ENCODE measurements at regions not wholly inside any gene's neighbourhood (a gene's known extent, or its start where the extent isn't known, plus 50 kb on each side); places are given as distances from the start of the nearest gene placed in this dataset.

DNA sequence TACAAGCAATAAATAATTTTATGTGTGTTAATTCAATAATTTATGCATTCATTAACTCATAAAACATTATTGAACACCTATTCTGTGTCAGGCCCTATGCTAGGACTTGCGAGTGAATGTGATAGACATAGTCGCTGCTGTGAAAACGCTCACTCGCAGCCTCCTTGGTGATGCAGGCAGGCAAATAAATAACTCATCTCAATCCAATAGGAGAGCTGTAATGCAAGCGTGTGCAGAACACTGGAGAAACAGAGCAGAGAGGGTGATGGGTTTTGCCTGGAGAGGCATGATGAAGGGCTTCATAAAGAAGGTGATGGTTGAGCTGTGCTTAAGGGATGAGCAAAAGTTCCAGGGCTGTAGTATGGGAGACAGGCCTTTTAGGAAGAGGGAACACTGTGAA lies 111.3 kb upstream of the ZNF462 start:
- no peak for DNase-seq
- H4K20me1 ChIP-seq (ENCODE audit: control insufficient read depth, insufficient read depth, insufficient read length): no peaks in the 10 kb centered on the region
- TF ChIP-seq, protein P1, sequence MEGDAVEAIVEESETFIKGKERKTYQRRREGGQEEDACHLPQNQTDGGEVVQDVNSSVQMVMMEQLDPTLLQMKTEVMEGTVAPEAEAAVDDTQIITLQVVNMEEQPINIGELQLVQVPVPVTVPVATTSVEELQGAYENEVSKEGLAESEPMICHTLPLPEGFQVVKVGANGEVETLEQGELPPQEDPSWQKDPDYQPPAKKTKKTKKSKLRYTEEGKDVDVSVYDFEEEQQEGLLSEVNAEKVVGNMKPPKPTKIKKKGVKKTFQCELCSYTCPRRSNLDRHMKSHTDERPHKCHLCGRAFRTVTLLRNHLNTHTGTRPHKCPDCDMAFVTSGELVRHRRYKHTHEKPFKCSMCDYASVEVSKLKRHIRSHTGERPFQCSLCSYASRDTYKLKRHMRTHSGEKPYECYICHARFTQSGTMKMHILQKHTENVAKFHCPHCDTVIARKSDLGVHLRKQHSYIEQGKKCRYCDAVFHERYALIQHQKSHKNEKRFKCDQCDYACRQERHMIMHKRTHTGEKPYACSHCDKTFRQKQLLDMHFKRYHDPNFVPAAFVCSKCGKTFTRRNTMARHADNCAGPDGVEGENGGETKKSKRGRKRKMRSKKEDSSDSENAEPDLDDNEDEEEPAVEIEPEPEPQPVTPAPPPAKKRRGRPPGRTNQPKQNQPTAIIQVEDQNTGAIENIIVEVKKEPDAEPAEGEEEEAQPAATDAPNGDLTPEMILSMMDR (conservative IDR thresholded peaks at IDR 0.05): no peak
- H2BK15ac ChIP-seq (ENCODE audit: low read depth, low read length): no peak overlapping the region
- no peak overlapping the region for H4K8ac ChIP-seq (replicated peaks; ENCODE audit: insufficient read length, low read depth, low read length)
- no peaks in the 10 kb centered on the region for H3K79me2 ChIP-seq (ENCODE audit: insufficient read depth, low read length)
- no peak overlapping the region for H3K27ac ChIP-seq (ENCODE audit: insufficient read length, low read depth, low read length)
- H4K5ac ChIP-seq (ENCODE audit: insufficient read length, low read depth, low read length): no peak overlapping the region
- H3T11ph ChIP-seq (ENCODE audit: low read length): no peak overlapping the region
- H3K27me3 ChIP-seq (ENCODE audit: insufficient read depth, low read length): no peaks in the 10 kb centered on the region
- no peak overlapping the region for H2AK5ac ChIP-seq (ENCODE audit: insufficient read length, low read length)
- H4K91ac ChIP-seq (ENCODE audit: insufficient read length, low read depth, low read length): no peak overlapping the region
- no peaks in the 10 kb centered on the region for H3K9me3 Mint-ChIP-seq
- no peak overlapping the region for H3K23ac ChIP-seq (ENCODE audit: insufficient read length, low read depth, low read length)
- peaks cover 5 to 12% of the 10 kb centered on the region in 2 experiments for H3K4me1 Mint-ChIP-seq
- H3K27ac Mint-ChIP-seq: peak overlapping the region in 1 of 3 experiments; percentile 10; a peak in 1 of 7 replicates
- no peak overlapping the region for H2BK12ac ChIP-seq (ENCODE audit: insufficient read length, low read depth, low read length)
- no peak overlapping the region for H3K9ac ChIP-seq (ENCODE audit: extremely low read depth, insufficient read length, low read length)
- no peaks in the 10 kb centered on the region for H3K36me3 Mint-ChIP-seq (ENCODE audit: insufficient read depth in 1 of 3, low read depth in 3 of 3)
- no peak overlapping the region for H2BK5ac ChIP-seq (ENCODE audit: insufficient read length, low read length)
- H3K14ac ChIP-seq (ENCODE audit: insufficient read depth, low read length): no peak overlapping the region
- H3K79me1 ChIP-seq (ENCODE audit: insufficient read depth, low read depth, low read length, poor library complexity, severe bottlenecking): no peaks in the 10 kb centered on the region
- WGBS (ENCODE audit: extremely low coverage, insufficient read length, low lambda C conversion rate): no CpG with 5 or more reads among the region's 5 CpGs
- H2BK20ac ChIP-seq (ENCODE audit: low read depth, low read length, poor library complexity, severe bottlenecking): no peak overlapping the region
- H3K23me2 ChIP-seq (ENCODE audit: insufficient read length, low read depth, low read length, poor library complexity, severe bottlenecking): no peaks in the 10 kb centered on the region
- no peaks in the 10 kb centered on the region for H3K9me3 ChIP-seq (ENCODE audit: control insufficient read depth, low read depth, low read length)
- H2BK120ac ChIP-seq (ENCODE audit: low read depth, low read length, poor library complexity, severe bottlenecking): no peak overlapping the region
- H2AFZ ChIP-seq (ENCODE audit: low read length): no peak overlapping the region
- no peaks in the 10 kb centered on the region for H3K27me3 Mint-ChIP-seq (ENCODE audit: low read depth)
- no peak overlapping the region for H3K4me3 Mint-ChIP-seq
- H3K56ac ChIP-seq (ENCODE audit: insufficient read length, low read depth, low read length): no peak overlapping the region
- H3K4ac ChIP-seq (ENCODE audit: low read depth, low read length): no peak overlapping the region
- 0 out of 2 replicates have a peak, but pooled peaks cover 2% of the 10 kb centered on the region for H3K4me1 ChIP-seq (ENCODE audit: insufficient read depth, low read length)
- no peak overlapping the region for H3K4me2 ChIP-seq (ENCODE audit: insufficient read depth, insufficient read length, low read length)
- H3K18ac ChIP-seq (ENCODE audit: insufficient read length, low read depth, low read length): no peak overlapping the region

Measured in H9 (cell line).